ENCODE measurements at regions not wholly inside any gene's neighbourhood (a gene's known extent, or its start where the extent isn't known, plus 50 kb on each side); places are given as distances from the start of the nearest gene placed in this dataset.

- no peak for DNase-seq
- Histone ChIP-seq H3K4me3 (no peak overlapping the region), H3K27me3 (ENCODE audit: control insufficient read depth in 3 of 3, insufficient read depth in 3 of 3, low read length in 2 of 3) (peaks cover 0 to 54% (median 0%) of the 10 kb centered on the region in 3 donors), H3K9ac (ENCODE audit: insufficient read depth in 1 of 2, low read length in 2 of 2) (no peak overlapping the region), H3K4me1 (ENCODE audit: control insufficient read depth in 5 of 5, insufficient read depth in 5 of 5, low read length in 5 of 5) (no peaks in the 10 kb centered on the region), H3K27ac (ENCODE audit: low read depth in 1 of 2, low read length in 1 of 2) (no peak overlapping the region), H3K9me3 (ENCODE audit: control insufficient read depth in 4 of 4, insufficient read depth in 3 of 4, low read length in 3 of 4) (peaks cover 0 to 3% (median 0%) of the 10 kb centered on the region in 4 donors), H3K36me3 (ENCODE audit: control insufficient read depth in 4 of 4, insufficient read depth in 4 of 4, low read length in 4 of 4) (no peaks in the 10 kb centered on the region)
- ATAC-seq (ENCODE audit: insufficient read depth, low FRiP score): no peak
- WGBS, 2 donors: 66 to 87% methylated on average over 3 of the region's 3 CpGs
- TF ChIP-seq, protein P1, sequence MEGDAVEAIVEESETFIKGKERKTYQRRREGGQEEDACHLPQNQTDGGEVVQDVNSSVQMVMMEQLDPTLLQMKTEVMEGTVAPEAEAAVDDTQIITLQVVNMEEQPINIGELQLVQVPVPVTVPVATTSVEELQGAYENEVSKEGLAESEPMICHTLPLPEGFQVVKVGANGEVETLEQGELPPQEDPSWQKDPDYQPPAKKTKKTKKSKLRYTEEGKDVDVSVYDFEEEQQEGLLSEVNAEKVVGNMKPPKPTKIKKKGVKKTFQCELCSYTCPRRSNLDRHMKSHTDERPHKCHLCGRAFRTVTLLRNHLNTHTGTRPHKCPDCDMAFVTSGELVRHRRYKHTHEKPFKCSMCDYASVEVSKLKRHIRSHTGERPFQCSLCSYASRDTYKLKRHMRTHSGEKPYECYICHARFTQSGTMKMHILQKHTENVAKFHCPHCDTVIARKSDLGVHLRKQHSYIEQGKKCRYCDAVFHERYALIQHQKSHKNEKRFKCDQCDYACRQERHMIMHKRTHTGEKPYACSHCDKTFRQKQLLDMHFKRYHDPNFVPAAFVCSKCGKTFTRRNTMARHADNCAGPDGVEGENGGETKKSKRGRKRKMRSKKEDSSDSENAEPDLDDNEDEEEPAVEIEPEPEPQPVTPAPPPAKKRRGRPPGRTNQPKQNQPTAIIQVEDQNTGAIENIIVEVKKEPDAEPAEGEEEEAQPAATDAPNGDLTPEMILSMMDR (IDR thresholded peaks at IDR 0.05; ENCODE audit: control extremely low read depth, extremely low read depth): no peak
Measured at GRCh38 chr9:99475401-99476065, 253.5 kb downstream of the SEC61B start.

DNA sequence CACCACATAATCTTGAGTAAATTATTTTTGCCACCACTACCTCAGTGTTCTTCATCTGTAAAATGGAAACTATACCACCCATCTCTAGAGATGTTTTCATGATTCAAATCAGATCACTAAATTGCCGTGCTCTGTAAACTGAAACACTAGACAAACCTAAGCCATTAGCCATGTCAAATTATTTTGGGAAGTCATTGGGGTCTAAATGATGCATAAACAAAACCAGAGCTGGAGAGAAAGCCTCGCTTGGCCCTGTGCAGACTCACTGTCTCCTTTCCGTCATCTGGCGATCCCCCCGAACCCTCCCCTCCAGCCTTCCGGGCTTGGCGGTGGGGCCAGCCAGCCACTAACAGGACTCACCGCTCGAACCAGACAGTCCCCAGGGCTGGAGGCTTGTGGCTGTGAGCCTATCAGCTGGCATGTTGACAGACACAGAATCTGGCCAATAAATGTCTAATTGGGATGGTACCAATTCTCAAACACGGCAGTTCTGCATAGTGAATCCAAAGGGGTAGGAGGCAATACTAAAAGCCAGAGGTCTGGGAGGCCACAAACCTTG is 256.5 kb downstream of the SEC61B start:
- Histone ChIP-seq H3K27ac (ENCODE audit: low read depth in 1 of 2, low read length in 1 of 2) (no peak overlapping the region), H3K27me3 (ENCODE audit: control insufficient read depth in 3 of 3, insufficient read depth in 3 of 3, low read length in 2 of 3) (peaks cover 0 to 42% (median 0%) of the 10 kb centered on the region in 3 donors), H3K9me3 (ENCODE audit: control insufficient read depth in 4 of 4, insufficient read depth in 3 of 4, low read length in 3 of 4) (peaks cover 0 to 3% (median 0%) of the 10 kb centered on the region in 4 donors), H3K4me3 (no peak overlapping the region), H3K9ac (ENCODE audit: insufficient read depth in 1 of 2, low read length in 2 of 2) (no peak overlapping the region), H3K36me3 (ENCODE audit: control insufficient read depth in 4 of 4, insufficient read depth in 4 of 4, low read length in 4 of 4) (no peaks in the 10 kb centered on the region), H3K4me1 (ENCODE audit: control insufficient read depth in 5 of 5, insufficient read depth in 5 of 5, low read length in 5 of 5) (no peaks in the 10 kb centered on the region)
- WGBS, 2 donors: 87 to 89% methylated on average over 10 of the region's 10 CpGs
- peak in 1 of 3 donors; percentile 29 for DNase-seq
- ATAC-seq (ENCODE audit: insufficient read depth, low FRiP score): no peak
- TF ChIP-seq, protein P1 (IDR thresholded peaks at IDR 0.05; ENCODE audit: control extremely low read depth, extremely low read depth): no peak

GRCh38 chr9:99479929-99480328 is 257.8 kb downstream of the SEC61B start:
- H3K4me3 ChIP-seq: no peak overlapping the region
- H3K27me3 ChIP-seq (ENCODE audit: control insufficient read depth in 3 of 3, insufficient read depth in 3 of 3, low read length in 2 of 3): peaks cover 0 to 42% (median 0%) of the 10 kb centered on the region in 3 donors
- H3K36me3 ChIP-seq (ENCODE audit: control insufficient read depth in 4 of 4, insufficient read depth in 4 of 4, low read length in 4 of 4): no peaks in the 10 kb centered on the region
- H3K27ac ChIP-seq (ENCODE audit: low read depth in 1 of 2, low read length in 1 of 2): no peak overlapping the region
- TF ChIP-seq, protein P1 (IDR thresholded peaks at IDR 0.05; ENCODE audit: control extremely low read depth, extremely low read depth): no peak
- DNase-seq (no peak), ATAC-seq (ENCODE audit: insufficient read depth, low FRiP score) (no peak)
- H3K9ac ChIP-seq (ENCODE audit: insufficient read depth in 1 of 2, low read length in 2 of 2): no peak overlapping the region
- H3K4me1 ChIP-seq (ENCODE audit: control insufficient read depth in 5 of 5, insufficient read depth in 5 of 5, low read length in 5 of 5): no peaks in the 10 kb centered on the region
- 77 to 99% methylated on average over 3 of the region's 3 CpGs for WGBS, 2 donors
- peaks cover 0 to 3% (median 0%) of the 10 kb centered on the region in 4 donors for H3K9me3 ChIP-seq (ENCODE audit: control insufficient read depth in 4 of 4, insufficient read depth in 3 of 4, low read length in 3 of 4)
